ENCODE measurements at regions not wholly inside any gene's neighbourhood (a gene's known extent, or its start where the extent isn't known, plus 50 kb on each side); places are given as distances from the start of the nearest gene placed in this dataset.
"Not testable (repeated sequence)": the region's sequence is repeated elsewhere in the genome, so short reads cannot be mapped to it uniquely, and the experiment has no call there.

DNA sequence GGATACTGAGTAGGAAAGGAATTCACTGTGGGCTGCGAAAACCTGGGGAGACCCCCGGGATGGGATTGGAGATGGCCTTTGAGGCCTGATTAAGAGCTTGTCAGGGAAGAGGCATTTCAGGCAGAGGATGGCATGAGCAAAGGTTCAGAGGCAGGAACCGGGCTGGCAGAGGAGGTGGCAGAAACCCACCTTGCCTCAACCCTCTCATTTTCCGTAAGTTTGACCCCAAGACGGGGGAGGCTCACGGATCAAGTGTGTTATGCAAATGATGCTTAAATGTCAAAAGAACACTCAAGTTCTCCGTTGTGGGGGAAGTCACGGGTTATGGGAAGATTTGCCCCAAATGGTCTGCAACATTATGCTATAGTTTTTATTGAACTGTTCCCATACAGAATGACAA, 88.3 kb downstream of the MYCN start:
- peak; percentile 93 for DNase-seq (ENCODE audit: low spot score)

DNA sequence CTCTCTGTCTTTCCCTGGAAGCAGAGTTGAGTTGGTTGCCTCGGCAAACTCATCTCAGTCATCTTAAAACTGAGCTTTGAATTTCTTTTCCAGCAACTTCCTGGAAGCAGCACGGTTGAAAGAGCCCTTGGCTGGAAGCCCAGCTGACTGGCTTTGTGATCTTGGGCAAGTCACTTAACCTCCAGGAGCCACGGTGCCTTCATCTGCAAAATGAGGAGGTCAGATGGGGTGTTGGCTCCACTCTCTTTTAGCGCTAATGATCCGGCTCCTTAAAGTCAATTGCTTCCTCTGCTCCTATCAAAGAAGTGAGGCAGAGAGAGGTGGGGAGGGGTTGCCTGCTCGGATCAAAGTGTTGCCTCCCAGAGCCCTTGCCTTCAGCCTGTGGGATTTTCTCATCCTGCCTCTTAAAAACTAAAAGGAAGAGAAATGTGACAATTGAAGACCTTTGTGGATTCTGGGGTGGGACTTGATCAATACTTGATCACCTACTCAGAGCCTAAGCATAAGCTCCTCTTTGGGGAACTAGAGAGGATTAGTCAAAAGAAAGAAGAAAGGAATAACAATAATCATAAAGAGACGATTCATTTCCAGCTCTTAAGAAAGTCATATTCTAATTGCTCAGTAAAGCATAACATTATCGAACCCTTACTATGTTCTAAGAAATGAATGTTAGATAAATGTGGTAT, 86.6 kb downstream of the MYCN start:
- DNase-seq (ENCODE audit: low spot score), result peak; percentile 93

DNA sequence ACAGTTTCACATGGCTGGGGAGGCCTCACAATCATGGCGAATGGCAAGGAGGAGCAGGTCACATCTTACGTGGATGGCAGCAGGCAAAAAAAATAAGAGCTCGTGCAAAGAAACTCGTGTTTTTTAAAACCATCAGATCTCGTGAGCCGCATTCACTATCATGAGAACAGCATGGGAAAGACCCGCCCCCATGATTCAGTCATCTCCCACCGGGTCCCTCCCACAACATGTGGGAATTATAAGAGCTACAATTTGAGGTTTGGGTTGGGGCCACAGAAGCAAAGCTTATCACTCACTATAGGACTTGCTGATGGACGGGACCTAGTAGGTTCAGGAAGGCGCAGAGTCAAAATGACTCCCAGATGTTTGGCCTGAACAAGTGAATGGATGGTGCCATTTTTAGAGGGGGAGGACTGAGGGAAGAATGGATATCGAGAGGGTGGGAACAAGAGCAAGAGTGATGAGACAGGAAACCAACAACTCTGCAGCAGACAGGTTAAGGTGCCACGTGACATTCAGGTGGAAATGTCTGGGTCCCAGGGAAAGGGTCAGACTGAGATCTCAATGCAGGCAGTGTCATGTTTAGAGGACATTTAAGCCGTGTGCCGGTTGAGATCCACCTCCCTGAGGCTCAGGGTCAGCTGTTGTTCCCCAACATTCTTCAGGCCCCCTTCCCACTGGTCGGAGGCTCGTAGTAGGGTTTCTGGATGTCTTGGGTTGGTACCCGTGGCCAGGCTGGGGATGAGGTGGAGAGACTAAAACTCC, 85.7 kb downstream of the MYCN start:
- no peak for DNase-seq (ENCODE audit: low spot score)

DNA sequence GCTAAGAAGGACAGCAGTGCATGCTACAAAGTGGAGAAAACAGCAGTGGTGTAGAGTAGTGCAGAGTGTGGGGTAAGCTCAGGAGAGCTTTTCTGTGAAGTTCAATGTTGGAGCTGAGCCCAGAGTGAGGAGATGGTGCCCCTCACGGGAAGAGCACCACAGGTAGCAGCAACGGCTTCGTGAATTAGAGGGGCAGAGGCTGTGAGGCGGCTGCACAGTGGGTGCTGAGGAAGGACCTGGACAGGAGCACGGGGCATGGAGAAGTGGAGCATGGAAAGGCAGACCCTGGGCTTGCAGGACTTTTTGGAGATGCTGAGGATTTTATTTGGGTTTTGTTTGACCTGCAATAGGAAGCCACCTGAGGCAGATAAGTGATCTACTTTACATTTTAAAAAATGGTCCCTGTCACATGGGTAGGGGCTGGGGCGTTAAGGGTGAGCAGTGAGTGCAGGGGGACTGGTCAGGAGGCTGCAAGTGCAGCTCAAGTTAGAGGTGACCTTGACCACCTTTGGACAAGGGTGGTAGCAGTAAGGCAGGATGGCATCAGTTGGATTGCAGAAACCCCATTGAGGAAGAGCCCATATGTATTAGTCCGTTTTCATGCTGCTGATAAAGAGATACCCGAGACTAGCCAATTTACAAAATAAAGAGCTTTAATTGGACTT, 85.0 kb downstream of the MYCN start:
- DNase-seq (ENCODE audit: low spot score), result no peak

DNA sequence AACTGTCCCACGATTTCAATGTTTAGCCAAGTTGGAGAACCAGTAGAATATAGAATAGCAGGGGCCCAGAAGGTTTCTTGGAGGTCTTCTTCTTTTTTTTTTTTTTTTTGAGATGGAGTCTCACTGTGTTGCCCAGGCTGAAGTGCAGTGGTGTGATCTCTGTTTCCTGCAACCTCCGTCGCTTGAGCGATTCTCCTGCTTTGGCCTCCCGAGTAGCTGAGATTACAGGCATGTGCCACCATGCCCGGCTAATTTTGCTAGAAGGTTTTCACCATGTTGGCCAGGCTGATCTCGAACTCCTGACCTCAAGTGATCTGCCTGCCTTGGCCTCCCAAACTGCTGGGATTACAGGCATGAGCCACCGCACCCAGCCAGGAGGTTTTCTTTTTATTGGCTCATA, 84.3 kb downstream of the MYCN start:
- DNase-seq (ENCODE audit: low spot score), result not testable (repeated sequence)

DNA sequence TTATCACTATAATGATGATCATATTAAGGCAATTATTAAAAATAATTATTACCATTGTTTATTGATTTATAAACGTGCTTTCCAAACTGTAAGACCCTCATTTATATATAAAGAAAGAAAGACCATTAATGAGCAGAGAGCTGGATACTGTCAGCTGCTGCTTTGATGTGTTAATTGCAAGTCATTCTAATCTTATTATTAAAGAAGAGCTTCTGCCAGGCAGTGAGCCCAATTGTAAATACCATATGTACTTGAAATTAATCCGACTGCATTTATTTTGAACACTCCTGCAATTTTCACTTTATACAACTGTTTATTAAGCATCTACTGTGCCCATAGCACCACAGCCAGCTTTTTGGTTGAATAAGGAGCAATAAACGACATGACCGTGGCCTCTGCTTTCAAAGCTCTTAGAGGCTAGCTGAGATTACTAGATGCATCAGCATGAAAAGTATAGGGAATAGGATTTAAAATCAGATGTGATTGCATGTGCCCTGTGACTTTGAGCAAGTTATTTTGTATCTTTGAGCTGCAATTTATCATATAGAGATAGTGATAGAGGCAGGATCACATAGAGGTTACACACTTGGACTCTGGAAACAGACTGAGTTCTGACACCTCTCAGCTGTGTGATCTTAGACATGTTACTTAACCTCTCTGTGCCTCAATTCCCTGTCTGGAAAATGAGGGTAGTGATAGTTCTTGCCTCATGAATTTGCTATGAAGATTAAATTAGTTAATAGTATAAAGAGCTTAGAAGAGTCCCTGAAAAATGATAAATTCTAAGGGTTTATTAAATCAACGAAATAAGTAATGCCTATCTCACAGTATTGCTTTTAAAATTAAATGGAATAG, 83.4 kb downstream of the MYCN start:
- peak; percentile 93 for DNase-seq (ENCODE audit: low spot score)

DNA sequence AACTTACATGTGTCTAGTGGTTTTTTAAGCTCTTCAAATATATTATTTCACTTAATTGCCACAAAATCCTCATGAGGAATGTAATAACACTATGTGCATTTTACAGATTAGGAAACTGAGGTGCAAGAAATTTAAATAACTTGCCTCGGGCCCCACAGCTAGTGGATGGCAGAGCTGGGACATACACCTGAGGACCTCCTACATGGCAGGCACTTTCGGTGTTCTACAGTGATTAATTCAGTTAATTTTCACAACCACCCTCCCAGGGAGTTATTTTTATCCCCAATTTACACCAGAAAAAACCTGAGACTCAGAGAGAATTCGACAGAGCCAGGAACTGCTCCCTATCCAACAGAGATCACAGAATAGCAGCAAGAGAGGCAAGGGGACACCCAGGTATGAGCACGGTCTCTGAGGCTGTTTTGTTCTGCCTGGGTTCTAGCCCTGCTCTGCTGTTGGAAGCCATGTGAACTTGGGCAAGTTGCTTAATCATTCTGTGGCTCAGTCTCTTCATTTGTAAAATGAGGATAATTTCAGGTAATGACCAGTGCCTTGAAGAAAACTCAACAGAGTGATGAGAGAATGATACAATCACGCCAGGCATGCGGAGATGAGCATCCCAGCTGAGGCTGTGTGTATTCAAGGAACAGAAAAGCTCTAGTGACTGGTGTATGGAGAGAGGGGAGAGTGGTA, 82.3 kb downstream of the MYCN start:
- DNase-seq (ENCODE audit: low spot score), result peak; percentile 93

DNA sequence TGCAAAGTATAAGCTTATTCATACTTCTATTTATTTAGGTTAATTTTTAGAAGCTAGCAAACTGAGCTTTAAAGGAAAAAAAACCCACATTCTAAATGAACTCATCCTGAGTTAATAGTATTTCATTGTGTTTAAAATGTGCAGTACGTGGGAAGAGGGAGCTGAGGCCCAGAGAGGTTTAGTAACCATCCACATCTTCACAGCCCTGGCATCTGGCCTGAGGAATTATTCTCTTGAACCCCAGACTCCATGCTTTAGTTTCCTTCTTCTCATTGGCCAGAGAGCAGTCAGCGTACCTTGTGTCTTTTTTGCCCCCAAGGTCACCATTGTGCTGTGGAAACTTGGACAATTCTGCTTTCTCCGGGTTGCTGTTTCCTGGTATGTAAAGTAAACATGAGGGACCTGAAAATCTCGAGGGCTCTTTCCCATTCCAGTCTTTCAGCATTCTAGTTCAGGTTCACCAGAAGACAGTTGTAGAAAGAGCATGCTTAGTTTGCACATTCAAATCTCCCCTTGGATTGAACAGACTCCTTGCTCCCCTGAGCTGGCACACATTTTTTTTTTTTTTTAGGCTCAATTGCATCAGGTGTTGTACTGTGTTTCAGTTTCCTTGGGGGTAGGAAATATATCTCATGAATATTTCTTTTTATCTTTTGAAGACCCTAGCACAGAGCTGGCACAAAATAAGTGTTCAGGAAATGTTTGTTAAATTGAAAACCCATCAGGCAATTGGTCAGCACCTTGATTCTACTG, 81.4 kb downstream of the MYCN start:
- DNase-seq (ENCODE audit: low spot score), result peak; percentile 94

DNA sequence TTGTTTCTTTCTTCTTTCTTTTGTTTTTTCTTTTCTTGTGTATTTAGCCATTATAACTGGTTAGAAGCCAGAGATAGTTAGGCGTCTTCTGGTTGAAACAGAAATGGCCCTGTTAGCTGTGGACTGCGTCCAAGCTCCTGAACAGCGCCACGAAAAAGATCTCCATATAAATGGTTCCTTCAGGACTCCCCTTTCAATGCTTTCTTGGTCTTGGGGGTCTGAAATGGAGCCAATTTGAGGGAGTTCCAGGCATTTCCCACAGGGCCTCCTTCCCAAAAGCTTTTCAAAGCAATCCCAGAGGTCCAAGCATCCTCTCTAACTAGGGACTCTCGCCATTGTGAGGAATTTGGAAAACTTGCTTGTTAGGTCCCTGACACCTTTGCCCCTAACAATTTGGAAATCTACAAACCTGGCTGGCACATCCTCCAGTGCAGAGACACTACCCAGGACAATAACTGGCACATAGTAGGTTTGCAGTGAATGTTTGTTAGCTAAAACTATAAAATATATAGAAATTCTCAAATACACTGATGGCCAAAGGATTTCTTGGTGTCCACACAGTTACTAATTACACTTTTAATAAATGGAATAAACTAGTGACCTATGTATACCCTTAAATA, 80.1 kb downstream of the MYCN start:
- DNase-seq (ENCODE audit: low spot score), result peak; percentile 93

DNA sequence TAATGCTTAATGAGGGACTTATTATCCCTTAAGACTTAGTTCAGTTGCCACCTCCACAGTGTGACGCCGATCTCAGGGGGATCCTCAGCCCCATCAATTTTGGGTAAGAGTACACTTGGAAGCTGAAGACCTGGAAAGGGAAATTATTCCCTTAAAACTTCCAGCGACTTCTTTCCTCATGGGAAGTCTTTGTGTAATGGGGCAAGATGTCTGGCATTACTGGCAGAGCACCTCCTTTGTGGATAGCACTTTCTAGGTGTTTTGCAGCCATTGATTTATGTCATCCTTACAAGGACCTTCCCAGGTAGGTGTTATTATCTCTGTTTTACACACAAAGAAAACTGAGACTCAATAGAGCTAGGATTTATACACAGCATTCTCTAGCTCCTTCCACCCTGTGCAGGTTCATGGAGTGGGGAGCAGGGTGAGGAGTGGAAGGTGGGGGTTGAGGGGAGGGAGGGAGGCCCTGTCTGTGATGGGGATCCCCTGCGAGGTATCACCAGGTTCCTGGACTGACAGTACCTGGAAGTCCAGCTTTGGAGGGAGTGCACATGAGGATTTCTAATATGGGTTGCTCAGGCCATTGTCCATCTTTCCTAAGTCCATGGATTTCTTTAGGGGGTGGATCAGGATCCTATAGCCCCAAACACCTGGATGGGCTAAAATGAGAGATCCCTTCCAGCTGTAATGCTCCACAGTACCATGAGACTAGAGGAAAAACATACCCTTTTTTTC, 79.4 kb downstream of the MYCN start:
- DNase-seq (ENCODE audit: low spot score), result peak; percentile 94

DNA sequence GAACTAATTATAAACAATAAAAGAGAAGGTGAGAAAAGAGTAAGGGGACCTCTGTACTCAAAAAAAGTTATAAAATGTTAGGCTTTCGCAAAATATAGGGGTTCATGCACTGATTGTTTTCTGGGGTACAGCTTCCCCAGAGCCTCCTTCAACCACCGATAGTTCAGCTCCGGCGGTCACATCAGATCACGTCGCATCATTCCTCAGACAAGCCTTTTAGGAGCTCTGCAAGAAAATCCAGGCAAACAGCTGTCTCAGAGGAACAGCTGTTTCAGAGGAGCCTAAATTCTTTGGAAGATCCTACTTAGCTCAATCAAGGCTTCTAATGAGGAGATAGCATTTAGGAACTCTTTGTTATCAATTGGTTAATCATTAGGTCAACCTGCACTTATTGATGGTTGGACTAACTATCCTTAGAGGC, 78.7 kb downstream of the MYCN start:
- peak; percentile 93 for DNase-seq (ENCODE audit: low spot score)

DNA sequence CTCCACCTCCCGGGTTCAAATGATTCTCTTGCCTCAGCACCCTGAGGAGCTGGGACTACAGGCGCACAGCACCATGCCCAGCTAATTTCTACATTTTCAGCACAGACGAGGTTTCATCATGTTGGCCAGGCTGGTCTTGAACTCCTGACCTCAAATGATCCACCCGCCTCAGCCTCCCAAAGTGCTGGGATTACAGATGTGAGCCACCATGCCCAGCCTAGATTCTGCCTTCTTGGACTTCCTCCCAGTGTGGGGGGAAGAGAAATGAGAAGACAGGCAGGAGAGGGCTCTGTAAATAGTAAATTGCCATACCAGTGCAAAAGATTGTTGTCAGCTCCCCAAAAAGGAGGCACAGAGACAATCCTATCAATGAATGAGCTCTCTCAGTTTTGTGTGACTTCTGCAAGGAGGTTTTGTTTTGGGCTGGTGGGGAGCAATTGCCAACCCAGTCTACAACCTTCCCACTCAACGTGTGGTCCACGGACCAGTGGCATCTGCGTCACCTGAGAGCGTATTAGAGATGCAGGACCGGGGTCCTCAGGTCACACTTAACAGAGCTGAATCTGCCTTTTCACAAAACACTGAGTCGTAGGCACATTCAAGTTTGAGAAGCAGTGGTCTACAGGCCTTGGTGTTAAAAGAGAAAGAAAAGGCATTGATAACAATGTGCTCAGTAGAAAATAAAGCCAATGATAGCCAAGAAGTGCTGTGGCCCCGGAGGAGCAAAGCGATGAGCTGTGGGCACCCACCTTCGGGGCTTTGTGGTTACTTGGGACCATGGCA, 78.1 kb downstream of the MYCN start:
- peak; percentile 94 for DNase-seq (ENCODE audit: low spot score)

DNA sequence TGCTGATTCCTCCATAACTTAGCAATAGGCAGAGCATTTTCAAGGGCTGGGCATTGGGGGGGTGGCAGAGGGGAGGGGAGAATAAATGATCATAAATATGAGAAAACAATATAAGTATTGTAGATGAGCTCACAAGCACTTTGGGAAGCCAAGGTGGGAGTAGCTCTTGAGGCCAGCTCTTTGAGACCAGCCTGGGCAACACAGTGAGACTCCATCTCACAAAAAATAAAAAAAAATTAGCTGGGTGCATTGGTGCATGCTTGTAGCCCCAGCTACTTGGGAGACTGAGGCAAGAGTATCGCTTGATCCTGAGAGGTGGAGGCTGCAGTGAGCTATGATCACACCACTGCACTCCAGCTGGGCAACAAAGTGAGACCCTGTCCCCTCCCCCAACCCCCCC, 75.9 kb downstream of the MYCN start:
- DNase-seq (ENCODE audit: low spot score), result peak; percentile 92

DNA sequence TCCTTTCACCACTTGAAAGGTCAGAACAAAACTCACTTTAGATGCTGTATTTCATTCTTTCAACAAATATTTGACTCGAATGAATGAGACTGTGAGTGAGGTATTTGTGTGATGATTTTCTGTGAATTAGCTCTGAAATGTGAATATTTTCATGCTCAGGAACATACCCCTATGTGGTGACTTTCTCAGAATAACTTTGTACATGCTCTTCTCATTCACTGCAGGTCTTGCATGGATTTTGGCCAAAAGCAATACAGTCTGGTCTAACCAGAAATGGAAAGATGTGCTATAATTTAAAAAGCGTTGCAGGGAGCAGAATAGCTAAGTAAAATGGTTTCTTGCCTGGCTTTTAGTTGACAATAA, 75.5 kb downstream of the MYCN start:
- peak; percentile 93 for DNase-seq (ENCODE audit: low spot score)

DNA sequence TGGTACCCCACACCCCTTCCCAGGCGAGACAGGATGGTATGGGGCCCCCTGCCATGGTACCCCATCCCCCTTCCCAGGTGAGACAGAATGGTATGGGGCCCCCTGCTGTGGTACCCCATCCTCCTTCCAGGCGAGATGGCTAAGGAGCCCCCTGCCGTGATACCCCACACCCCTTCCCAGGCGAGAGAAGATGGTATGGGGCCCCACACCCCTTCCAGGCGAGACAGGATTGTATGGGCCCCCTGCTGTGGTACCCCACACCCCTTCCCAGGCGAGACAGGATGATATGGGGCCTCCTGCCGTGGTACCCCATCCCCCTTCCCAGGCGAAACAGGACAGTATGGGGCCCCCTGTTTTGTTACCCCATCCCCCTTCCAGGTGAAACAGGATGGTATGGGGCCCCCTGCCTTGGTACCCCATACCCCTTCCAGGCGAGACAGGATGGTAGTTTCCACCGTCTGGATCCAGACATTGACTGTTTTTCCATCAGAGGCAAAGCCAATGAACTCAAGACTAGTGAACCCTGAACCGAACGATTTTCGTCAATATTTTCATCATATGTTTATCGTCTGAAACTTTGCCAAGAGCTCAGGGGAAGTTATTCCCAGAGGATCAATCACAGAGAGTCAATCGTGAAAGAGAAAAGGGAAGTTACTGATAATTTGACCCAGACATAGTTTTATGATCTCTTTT, 75.0 kb downstream of the MYCN start:
- peak; percentile 94 for DNase-seq (ENCODE audit: low spot score)

DNA sequence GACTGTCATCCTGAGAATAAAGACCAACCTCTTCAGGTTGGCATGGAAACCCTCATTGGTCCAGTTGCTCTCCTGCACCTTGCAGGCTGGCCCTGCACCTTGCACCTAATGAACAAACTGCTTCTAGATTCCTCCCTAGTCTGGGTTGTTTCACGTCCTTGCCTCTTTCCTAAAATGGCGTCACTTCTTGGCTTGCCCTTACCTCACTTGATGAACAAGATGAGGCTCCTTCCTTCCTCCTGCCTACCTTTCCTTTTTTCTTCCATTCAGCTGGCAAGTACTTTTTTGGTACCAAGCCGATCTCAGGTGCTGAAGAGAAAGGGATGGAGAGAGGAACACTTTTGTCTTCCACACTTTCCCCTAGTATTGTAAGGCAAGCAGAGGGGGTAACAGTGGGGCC, 74.5 kb downstream of the MYCN start:
- DNase-seq (ENCODE audit: low spot score), result no peak

DNA sequence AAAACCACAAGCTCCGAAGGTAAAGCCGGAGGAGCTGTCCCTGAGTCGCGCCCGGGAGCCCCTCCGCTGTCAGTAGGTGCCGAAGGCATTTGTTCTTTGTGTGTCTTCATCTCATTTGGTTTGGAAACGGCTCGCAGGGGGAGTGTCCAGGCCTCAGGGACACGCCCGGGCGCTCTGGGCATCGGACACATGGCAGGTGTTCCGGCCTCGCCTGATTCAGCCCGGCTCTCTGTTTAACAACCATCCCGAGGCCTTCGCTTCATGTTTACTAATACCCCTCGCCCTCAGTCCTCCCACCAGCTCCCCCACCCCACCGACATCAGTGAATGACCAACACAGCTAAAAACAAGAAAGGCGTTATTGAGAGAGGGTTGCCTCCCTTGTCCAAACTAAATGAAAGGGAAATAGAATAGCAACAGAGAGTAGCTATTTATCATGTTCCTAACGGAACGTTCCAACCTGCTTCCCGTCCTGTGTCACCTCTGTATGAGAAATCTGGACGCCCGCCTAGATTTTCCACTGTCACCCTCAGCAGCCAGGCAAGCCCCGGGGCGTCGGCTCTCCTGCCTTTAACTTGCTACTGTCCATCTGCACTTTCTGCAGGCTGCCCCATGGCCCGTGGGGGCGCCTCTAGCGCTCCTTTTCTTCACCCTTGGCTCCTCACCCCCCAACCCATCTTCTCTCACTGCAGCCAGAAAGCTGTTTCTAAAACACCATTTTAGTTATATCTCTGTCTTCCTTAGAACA, 73.9 kb downstream of the MYCN start:
- DNase-seq (ENCODE audit: low spot score), result peak; percentile 95
